ENCODE measurements at regions not wholly inside any gene's neighbourhood (a gene's known extent, or its start where the extent isn't known, plus 50 kb on each side); places are given as distances from the start of the nearest gene placed in this dataset.

- TF ChIP-seq EZH2 (IDR thresholded peaks at IDR 0.05) (no peak), EZH2phosphoT487 (IDR thresholded peaks at IDR 0.05; ENCODE audit: borderline replicate concordance) (no peak), TCF7L2 (IDR thresholded peaks at IDR 0.05; ENCODE audit: borderline replicate concordance, extremely low read depth, insufficient read depth, insufficient read length) (no peak), SIN3A (IDR thresholded peaks at IDR 0.05; ENCODE audit: low read depth) (no peak), EGR1 (IDR thresholded peaks at IDR 0.05; ENCODE audit: low read depth) (no peak), POLR2AphosphoS5 (IDR thresholded peaks at IDR 0.05; ENCODE audit: low read depth, low read length) (no peak), CBX3 (IDR thresholded peaks at IDR 0.05; ENCODE audit: low read depth) (no peak), YY1 (IDR thresholded peaks at IDR 0.05; ENCODE audit: extremely low read depth, insufficient replicate concordance, low read depth, low read length) (no peak), POLR2A (IDR thresholded peaks at IDR 0.05; ENCODE audit: borderline replicate concordance, extremely low read depth, insufficient read depth, insufficient read length) (no peak), ELF1 (IDR thresholded peaks at IDR 0.05; ENCODE audit: borderline replicate concordance, low read depth) (no peak), SRF (IDR thresholded peaks at IDR 0.05; ENCODE audit: low read depth) (no peak)
- TF ChIP-seq, protein P1, sequence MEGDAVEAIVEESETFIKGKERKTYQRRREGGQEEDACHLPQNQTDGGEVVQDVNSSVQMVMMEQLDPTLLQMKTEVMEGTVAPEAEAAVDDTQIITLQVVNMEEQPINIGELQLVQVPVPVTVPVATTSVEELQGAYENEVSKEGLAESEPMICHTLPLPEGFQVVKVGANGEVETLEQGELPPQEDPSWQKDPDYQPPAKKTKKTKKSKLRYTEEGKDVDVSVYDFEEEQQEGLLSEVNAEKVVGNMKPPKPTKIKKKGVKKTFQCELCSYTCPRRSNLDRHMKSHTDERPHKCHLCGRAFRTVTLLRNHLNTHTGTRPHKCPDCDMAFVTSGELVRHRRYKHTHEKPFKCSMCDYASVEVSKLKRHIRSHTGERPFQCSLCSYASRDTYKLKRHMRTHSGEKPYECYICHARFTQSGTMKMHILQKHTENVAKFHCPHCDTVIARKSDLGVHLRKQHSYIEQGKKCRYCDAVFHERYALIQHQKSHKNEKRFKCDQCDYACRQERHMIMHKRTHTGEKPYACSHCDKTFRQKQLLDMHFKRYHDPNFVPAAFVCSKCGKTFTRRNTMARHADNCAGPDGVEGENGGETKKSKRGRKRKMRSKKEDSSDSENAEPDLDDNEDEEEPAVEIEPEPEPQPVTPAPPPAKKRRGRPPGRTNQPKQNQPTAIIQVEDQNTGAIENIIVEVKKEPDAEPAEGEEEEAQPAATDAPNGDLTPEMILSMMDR (IDR thresholded peaks at IDR 0.05 in 2 of 3, conservative IDR thresholded peaks at IDR 0.05 in 1 of 3; ENCODE audit: borderline replicate concordance in 1 of 3, insufficient read depth in 1 of 3, low read depth in 2 of 3, low read length in 2 of 3): no peak
- TF ChIP-seq, protein P2, sequence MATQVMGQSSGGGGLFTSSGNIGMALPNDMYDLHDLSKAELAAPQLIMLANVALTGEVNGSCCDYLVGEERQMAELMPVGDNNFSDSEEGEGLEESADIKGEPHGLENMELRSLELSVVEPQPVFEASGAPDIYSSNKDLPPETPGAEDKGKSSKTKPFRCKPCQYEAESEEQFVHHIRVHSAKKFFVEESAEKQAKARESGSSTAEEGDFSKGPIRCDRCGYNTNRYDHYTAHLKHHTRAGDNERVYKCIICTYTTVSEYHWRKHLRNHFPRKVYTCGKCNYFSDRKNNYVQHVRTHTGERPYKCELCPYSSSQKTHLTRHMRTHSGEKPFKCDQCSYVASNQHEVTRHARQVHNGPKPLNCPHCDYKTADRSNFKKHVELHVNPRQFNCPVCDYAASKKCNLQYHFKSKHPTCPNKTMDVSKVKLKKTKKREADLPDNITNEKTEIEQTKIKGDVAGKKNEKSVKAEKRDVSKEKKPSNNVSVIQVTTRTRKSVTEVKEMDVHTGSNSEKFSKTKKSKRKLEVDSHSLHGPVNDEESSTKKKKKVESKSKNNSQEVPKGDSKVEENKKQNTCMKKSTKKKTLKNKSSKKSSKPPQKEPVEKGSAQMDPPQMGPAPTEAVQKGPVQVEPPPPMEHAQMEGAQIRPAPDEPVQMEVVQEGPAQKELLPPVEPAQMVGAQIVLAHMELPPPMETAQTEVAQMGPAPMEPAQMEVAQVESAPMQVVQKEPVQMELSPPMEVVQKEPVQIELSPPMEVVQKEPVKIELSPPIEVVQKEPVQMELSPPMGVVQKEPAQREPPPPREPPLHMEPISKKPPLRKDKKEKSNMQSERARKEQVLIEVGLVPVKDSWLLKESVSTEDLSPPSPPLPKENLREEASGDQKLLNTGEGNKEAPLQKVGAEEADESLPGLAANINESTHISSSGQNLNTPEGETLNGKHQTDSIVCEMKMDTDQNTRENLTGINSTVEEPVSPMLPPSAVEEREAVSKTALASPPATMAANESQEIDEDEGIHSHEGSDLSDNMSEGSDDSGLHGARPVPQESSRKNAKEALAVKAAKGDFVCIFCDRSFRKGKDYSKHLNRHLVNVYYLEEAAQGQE (IDR thresholded peaks at IDR 0.05; ENCODE audit: low read depth): no peak
Measured at GRCh38 chr10:44512431-44513022, 127.6 kb upstream of the CXCL12 start.

Data from HCT116 (cell line).